ENCODE measurements at regions not wholly inside any gene's neighbourhood (a gene's known extent, or its start where the extent isn't known, plus 50 kb on each side); places are given as distances from the start of the nearest gene placed in this dataset.
A peak's percentile ranks its signal among the peaks of the same experiment; 100 is the strongest.

DNA sequence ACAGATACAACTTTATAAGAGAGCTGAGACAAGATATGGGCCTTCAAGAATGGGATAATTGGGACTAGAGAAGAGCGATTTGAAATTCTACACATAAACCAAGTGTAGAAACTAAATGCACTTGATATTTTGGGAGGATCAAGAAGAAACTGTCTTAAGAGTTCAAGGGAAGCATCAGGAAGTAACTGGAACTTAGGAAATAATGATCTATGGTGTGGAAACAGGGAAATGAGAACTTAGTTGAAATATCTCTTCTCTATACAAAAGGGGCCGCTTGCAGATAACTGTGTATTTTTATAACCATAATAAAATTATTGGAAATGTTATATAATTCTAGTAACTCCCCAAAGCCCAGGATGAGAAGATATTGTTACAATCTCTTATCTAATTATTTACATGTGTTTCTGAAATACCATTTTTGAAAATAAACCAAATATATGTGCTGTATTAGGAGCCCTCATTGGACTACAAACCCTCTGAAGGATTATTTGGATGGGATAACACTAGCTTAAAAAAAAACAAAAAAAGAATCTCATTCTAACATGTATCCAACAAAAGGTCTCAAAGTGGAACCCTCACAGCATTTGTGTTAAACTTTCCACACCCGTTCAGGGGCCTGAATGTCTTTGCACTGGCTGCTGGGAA, 84.7 kb upstream of the FLRT2 start:
- H3K4me3 ChIP-seq = no peak overlapping the region
- peaks cover 0 to 14% (median 0%) of the 10 kb centered on the region in 11 experiments; a peak in 6 of 22 replicates for H3K9me3 ChIP-seq (replicated peaks in 1 of 11)

DNA sequence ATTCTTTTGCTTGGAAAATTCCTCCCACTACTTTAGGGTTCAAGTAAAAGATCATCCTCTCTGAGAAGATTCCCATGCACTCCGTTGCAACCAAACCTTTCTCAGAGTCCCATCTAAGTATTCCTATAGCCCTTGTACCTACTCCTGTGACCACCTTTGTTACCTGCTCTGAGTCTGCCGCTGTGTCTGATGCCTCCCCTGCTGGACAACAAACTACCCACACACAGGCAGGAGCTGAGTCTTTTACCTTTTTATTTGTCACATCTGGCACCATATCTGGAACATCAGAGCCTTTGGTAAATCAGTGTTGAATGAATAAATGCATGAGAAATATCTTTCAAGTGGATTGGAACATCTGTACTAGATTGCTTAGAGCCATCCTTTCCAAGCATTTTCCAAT, 82.1 kb upstream of the FLRT2 start:
- no peak for TF ChIP-seq Cebpa-rat (IDR thresholded peaks at IDR 0.05)
- Histone ChIP-seq H3K9ac (no peak overlapping the region), H3K27me3 (no peaks in the 10 kb centered on the region), H3K27ac (no peak overlapping the region), H3K4me1 (peaks cover 8 to 35% (median 29%) of the 10 kb centered on the region in 10 experiments), H4K20me1 (no peaks in the 10 kb centered on the region), H3K9me3 (replicated peaks in 1 of 11) (peaks cover 0 to 5% (median 0%) of the 10 kb centered on the region in 11 experiments; a peak in 2 of 22 replicates), H3K4me2 (no peak overlapping the region), H3K36me3 (no peaks in the 10 kb centered on the region), H3K4me3 (no peak overlapping the region)

More for the DNA sequence above, 84.7 kb upstream of the FLRT2 start:
- Histone ChIP-seq H4K20me1 (no peaks in the 10 kb centered on the region), H3K4me2 (peak overlapping the region; percentile 5 to 74 (median 56); a peak in 21 of 22 replicates), H3K9ac (no peak overlapping the region), H3K4me1 (peaks cover 8 to 41% (median 33%) of the 10 kb centered on the region in 10 experiments), H3K27me3 (no peaks in the 10 kb centered on the region), H3K36me3 (no peaks in the 10 kb centered on the region), H3K27ac (peak overlapping the region in 6 of 11 experiments; percentile 14 to 45 (median 32); a peak in 9 of 22 replicates)
- TF ChIP-seq Cebpa-rat (IDR thresholded peaks at IDR 0.05) = no peak

DNA sequence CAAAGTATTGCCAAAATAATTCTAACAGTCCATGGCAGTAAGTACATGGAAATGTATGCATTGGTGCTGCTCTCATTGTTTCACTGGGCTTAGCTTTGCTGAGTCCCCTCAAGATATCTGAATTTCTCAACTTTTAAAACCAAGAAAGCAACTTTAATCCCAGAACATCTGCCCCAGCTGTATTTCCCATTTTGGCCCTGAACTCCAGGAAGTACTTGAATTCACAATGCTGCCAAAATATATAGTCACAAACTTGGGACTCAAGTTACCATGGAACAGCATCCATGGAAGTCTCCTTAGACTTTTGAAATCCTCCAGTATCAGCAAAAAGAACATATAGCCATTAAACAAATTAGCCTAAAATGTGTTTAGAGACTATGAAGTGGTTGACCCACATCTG, 78.5 kb upstream of the FLRT2 start:
- Histone ChIP-seq H4K20me1 (no peaks in the 10 kb centered on the region), H3K27me3 (no peaks in the 10 kb centered on the region), H3K4me3 (no peak overlapping the region), H3K4me1 (peaks cover 0 to 22% (median 9%) of the 10 kb centered on the region in 10 experiments; a peak in 11 of 20 replicates), H3K36me3 (no peaks in the 10 kb centered on the region), H3K9me3 (replicated peaks in 1 of 11) (peaks cover 0 to 5% (median 0%) of the 10 kb centered on the region in 11 experiments; a peak in 1 of 22 replicates), H3K27ac (no peak overlapping the region), H3K9ac (no peak overlapping the region), H3K4me2 (no peak overlapping the region)
- TF ChIP-seq Cebpa-rat (IDR thresholded peaks at IDR 0.05) = no peak

DNA sequence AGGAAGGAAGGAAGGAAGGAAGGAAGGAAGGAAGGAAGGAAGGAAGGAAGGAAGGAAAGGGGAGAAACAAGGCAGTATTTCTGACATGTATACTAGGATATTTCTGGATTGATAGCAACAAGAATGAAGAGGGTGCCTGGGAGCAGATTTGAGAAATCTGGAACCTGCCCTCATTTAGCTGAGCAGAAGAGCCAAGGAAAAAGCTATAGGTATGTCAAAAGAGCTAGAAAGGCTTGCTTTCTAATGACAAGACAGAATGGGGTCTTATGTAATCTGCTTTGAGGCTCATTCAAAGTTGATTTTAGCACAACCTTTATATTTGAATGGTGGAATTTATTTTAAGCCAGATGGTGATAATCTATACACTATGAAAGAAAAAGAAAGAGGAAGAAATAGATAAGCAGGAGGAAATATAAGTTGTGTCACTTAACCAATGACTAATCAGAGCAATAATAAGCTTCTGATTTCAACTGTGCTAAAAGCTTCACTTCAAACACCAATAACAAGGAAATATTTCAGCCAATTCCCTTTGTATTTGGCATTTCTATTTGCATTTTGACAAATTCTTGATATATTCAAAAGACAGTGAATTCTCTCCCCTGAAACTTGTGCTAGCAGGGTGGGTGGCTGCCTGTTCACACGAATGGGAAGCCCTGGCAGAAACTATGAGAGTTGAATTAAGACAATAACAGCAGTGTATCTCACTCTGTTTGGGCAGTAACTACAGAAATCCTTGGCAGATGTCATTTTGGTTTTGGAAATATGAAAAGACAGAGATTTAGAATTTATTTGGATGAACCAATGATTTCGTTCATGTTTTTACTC, 76.3 kb upstream of the FLRT2 start:
- H3K9me3 ChIP-seq (replicated peaks in 1 of 11) = peaks cover 0 to 5% (median 0%) of the 10 kb centered on the region in 11 experiments; a peak in 1 of 22 replicates
- H3K36me3 ChIP-seq = no peaks in the 10 kb centered on the region
- TF ChIP-seq Cebpa-rat (IDR thresholded peaks at IDR 0.05) = no peak

DNA sequence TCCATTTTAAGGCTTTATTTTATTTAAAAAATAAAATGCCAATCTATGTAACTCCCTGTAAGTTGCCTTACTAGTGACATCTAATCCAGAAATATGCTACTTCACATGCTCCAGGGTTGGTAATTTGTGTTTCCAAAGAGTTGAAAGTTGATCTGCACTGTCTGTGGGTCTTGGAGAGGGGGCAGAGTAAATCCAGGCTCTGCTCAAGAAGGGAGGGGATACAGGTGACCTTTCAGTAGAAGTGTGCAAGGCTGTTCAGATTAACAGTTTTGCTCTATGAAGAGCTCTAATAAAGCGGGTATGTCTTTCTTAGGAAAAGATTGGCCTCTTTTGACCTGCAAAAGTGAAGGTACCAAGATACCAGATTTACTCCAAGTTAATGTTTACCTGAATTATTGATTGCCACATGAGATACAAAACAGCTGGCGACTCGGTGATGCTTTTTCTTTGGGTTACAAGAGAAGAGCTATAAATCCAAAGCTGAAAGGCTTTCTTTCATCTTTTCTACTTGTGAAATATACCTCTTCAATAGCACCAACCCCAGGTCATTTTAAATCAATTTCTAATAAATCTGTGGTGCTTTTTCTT, 75.6 kb upstream of the FLRT2 start:
- Histone ChIP-seq H3K9ac (no peak overlapping the region), H3K4me3 (no peak overlapping the region)
- no peak for TF ChIP-seq Cebpa-rat (IDR thresholded peaks at IDR 0.05)

More for the DNA sequence above, 76.3 kb upstream of the FLRT2 start:
- H3K27me3 ChIP-seq = no peaks in the 10 kb centered on the region
- H3K4me1 ChIP-seq = peaks cover 0 to 24% (median 9%) of the 10 kb centered on the region in 10 experiments; a peak in 11 of 20 replicates
- H3K4me2 ChIP-seq = peak overlapping the region in 7 of 11 experiments; percentile 1 to 74 (median 54); a peak in 10 of 22 replicates
- H3K9ac ChIP-seq = no peak overlapping the region
- no peaks in the 10 kb centered on the region for H4K20me1 ChIP-seq
- no peak overlapping the region for H3K4me3 ChIP-seq
- H3K27ac ChIP-seq = peak overlapping the region in 4 of 11 experiments; percentile 14 to 51 (median 39); a peak in 6 of 22 replicates

DNA sequence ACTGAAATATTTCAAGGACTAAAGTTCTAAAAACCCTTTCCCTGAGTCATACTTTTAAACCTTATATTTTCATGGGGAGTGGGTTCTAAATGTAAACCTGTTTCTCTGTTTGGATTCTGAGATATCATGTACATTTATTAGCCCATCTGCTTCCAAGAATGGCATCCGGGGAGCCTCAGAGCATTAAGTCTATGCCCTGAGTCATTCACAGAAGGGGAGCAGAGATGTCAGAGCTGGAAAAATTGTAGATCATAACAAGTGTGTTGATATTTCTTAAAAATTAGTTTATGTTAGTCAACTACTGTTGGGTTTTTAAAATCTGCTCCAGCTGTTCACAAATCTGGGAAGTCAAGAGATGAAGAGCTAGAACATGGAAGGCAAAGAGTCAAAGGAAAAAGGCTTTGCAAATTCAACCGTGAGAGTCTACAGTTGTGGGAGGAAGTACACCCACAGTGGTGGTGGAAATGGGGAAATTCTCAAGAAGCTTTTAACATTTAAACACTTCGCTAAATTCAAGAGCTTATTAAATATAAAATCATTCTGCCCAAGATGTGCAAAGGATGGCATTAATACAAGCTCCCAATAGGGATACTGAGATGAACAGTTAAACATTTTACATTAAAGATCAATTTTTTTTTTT, 70.5 kb upstream of the FLRT2 start:
- no peak overlapping the region for H3K9ac ChIP-seq
- no peak for TF ChIP-seq Cebpa-rat (IDR thresholded peaks at IDR 0.05)
- H3K4me3 ChIP-seq = no peak overlapping the region

More for the DNA sequence above, 75.6 kb upstream of the FLRT2 start:
- Histone ChIP-seq H3K27me3 (no peaks in the 10 kb centered on the region), H3K27ac (peak overlapping the region in 3 of 11 experiments; percentile 14 to 51 (median 46); a peak in 4 of 22 replicates), H3K9me3 (replicated peaks in 1 of 11) (peaks cover 0 to 5% (median 0%) of the 10 kb centered on the region in 11 experiments; a peak in 1 of 22 replicates), H3K4me1 (peaks cover 0 to 31% (median 9%) of the 10 kb centered on the region in 10 experiments; a peak in 11 of 20 replicates), H3K36me3 (no peaks in the 10 kb centered on the region), H4K20me1 (no peaks in the 10 kb centered on the region), H3K4me2 (peak overlapping the region in 4 of 11 experiments; percentile 54 to 74 (median 60); a peak in 8 of 22 replicates)

DNA sequence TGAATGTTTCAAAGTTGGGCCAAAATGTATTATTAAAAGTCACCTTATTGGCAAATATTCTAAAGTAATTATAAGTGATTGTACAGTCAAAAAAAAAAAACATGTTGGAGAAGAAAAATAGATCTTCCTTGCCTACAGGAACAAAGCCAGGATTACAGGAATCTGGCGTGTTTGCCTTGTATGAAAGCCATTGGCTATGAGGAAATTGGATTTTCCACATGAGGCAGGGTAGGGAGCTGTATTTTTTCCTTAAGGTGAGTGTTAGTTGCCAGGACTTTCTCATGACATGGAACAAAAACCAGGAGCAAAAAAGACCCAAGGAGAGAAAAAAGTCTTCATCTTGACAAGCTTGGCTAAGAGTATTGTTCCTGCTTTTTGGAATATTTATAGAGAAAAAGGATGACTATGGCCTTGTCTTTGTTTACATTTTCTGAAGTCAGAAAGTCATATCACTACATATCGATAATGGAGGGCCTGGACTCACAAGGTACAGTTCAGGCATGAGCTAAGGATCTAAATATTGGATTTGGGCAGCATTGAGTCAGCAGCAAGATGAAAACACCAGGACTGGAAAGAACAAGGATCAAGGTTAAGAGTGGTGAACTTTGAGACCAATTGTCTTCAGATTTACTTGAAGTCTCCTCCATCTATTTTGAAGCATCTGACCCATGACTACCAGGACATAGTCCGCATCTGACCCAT, 68.4 kb upstream of the FLRT2 start:
- Histone ChIP-seq H4K20me1 (no peaks in the 10 kb centered on the region), H3K9ac (no peak overlapping the region), H3K4me1 (peaks cover 0 to 55% (median 0%) of the 10 kb centered on the region in 10 experiments; a peak in 7 of 20 replicates), H3K27ac (no peak overlapping the region), H3K4me3 (no peak overlapping the region), H3K27me3 (no peaks in the 10 kb centered on the region), H3K4me2 (peak overlapping the region in 2 of 11 experiments; percentile 53 to 55; a peak in 4 of 22 replicates), H3K9me3 (replicated peaks in 1 of 11) (no peaks in the 10 kb centered on the region), H3K36me3 (no peaks in the 10 kb centered on the region)
- no peak for TF ChIP-seq Cebpa-rat (IDR thresholded peaks at IDR 0.05)

More for the DNA sequence above, 70.5 kb upstream of the FLRT2 start:
- peak overlapping the region in 4 of 11 experiments; percentile 26 to 74 (median 48); a peak in 7 of 22 replicates for H3K4me2 ChIP-seq
- no peaks in the 10 kb centered on the region for H3K9me3 ChIP-seq (replicated peaks in 1 of 11)
- peak overlapping the region in 2 of 11 experiments; percentile 26 to 46; a peak in 2 of 22 replicates for H3K27ac ChIP-seq
- no peaks in the 10 kb centered on the region for H3K36me3 ChIP-seq
- no peaks in the 10 kb centered on the region for H3K27me3 ChIP-seq
- peaks cover 0 to 57% (median 0%) of the 10 kb centered on the region in 10 experiments; a peak in 7 of 20 replicates for H3K4me1 ChIP-seq
- no peaks in the 10 kb centered on the region for H4K20me1 ChIP-seq

DNA sequence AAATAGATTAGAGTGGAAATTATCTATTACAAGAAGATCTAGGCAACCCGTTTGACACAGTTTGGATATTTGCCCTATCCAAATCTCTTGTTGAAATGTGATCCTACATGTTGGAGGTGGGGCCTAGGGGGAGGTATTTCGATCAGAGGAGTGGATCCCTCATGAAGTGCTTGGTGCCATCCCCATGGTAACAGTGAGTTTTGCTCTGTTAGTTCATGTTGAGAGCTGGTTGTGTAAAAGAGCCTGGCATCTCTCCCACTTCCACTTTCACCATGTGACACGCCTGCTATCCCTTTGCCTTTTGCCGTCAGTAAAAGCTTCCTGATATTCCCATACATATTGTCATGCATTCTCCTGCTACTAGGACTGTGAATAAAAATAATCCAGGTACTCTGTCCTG, 66.4 kb upstream of the FLRT2 start:
- Histone ChIP-seq H3K4me2 (peak overlapping the region in 2 of 11 experiments; percentile 44 to 67; a peak in 4 of 22 replicates), H3K27ac (no peak overlapping the region), H3K4me3 (no peak overlapping the region), H3K36me3 (no peaks in the 10 kb centered on the region), H3K9ac (no peak overlapping the region), H3K4me1 (peaks cover 0 to 54% (median 0%) of the 10 kb centered on the region in 10 experiments; a peak in 7 of 20 replicates), H3K27me3 (no peaks in the 10 kb centered on the region), H4K20me1 (no peaks in the 10 kb centered on the region), H3K9me3 (replicated peaks in 1 of 11) (0 out of 22 replicates have a peak, but pooled peaks cover 0 to 4% (median 0%) of the 10 kb centered on the region in 11 experiments)
- TF ChIP-seq Cebpa-rat (IDR thresholded peaks at IDR 0.05) = no peak

All from BLaER1 treated with 17β-estradiol and CSF1 and Interleukin-3, amounts not matched to agents 10 nM and 100 nM (cell line).